A673 (cell line): ENCODE measurements at regions not wholly inside any gene's neighbourhood (a gene's known extent, or its start where the extent isn't known, plus 50 kb on each side); places are given as distances from the start of the nearest gene placed in this dataset.

ENCODE experiments used
- BruUV-seq: library from RNA; stranded (reverse); fragments of 400-500 nt; replicated peaks from 2 replicates; lab custom pipeline; 2021; lab: Mats Ljungman, UMichigan
- CTCF ChIA-PET: fragments of 300-600 bp; sonication (Branson Sonifier 250); formaldehyde crosslinking; loops from one replicate; lab custom pipeline; 2022; ENCODE audit warnings: antibody characterized with exemption; lab: Charles Lee
- POLR2A ChIA-PET: fragments of 300-600 bp; sonication (Branson Sonifier 250); formaldehyde crosslinking; loops from one replicate; lab custom pipeline; 2022; ENCODE audit warnings: antibody characterized with exemption; ENCODE audit not compliant: low non-redundant PET; lab: Charles Lee
- DNase-seq: peaks from one replicate; pipeline ENCODE4 v3.0.0-alpha.2; 2015; ENCODE audit warnings: low spot score
- H3K27ac ChIP-seq: fragments of 200-600 bp; sonication (generic); 2 replicates; pipeline ENCODE4 v1.5.1; 2016; ENCODE audit warnings: mixed run types, low read depth, mild to moderate bottlenecking, mixed read lengths, antibody characterized with exemption, low read length; ENCODE audit not compliant: poor library complexity, severe bottlenecking
- H3K27me3 ChIP-seq: fragments of 200-600 bp; sonication (generic); replicated peaks from 2 replicates; pipeline ENCODE4 v1.6.1; 2017; ENCODE audit warnings: mixed run types, low read depth, mild to moderate bottlenecking, mixed read lengths, antibody characterized with exemption, low read length; ENCODE audit not compliant: insufficient read depth, poor library complexity
- H3K36me3 ChIP-seq: fragments of 200-600 bp; sonication (generic); 2 replicates; pipeline ENCODE4 v1.6.1; 2016; ENCODE audit warnings: mixed run types, mild to moderate bottlenecking, mixed read lengths, antibody characterized with exemption, low read length; ENCODE audit not compliant: insufficient read depth, poor library complexity, severe bottlenecking
- H3K4me1 ChIP-seq: fragments of 200-600 bp; sonication (generic); 2 replicates; pipeline ENCODE4 v1.6.1; 2017; ENCODE audit warnings: mixed run types, mild to moderate bottlenecking, mixed read lengths, antibody characterized with exemption, low read length; ENCODE audit not compliant: insufficient read depth, poor library complexity, severe bottlenecking
- H3K4me3 ChIP-seq: fragments of 200-600 bp; sonication (generic); 2 replicates; pipeline ENCODE4 v1.5.1; 2016; ENCODE audit warnings: low read depth, mixed run types, mild to moderate bottlenecking, mixed read lengths, low read length; ENCODE audit not compliant: poor library complexity, severe bottlenecking
- H3K9me3 ChIP-seq: fragments of 200-600 bp; sonication (generic); 2 replicates; pipeline ENCODE4 v1.6.1; 2016; ENCODE audit warnings: mixed run types, low read depth, mild to moderate bottlenecking, mixed read lengths, antibody characterized with exemption, low read length; ENCODE audit not compliant: poor library complexity, severe bottlenecking
- CTCF ChIP-seq: fragments of 300-800, 200-600 bp; sonication (generic); conservative IDR thresholded peaks from 2 replicates; pipeline ENCODE4 v1.5.1; 2017; ENCODE audit warnings: low read depth, mild to moderate bottlenecking, antibody characterized with exemption, low read length, moderate library complexity, mixed read lengths
- EZH2 ChIP-seq: fragments of 200-600 bp; sonication (generic); IDR thresholded peaks from 2 replicates; pipeline ENCODE4 v1.6.1; 2017; ENCODE audit warnings: borderline replicate concordance, low read depth, mild to moderate bottlenecking, mixed read lengths, antibody characterized with exemption, low read length; ENCODE audit not compliant: poor library complexity, severe bottlenecking
- intact Hi-C: fragments of 100-400 bp; cut with micrococcal nuclease; formaldehyde crosslinking; loops from one replicate; pipeline ENCODE4 v1.10.0; 2022; ENCODE audit not compliant: unreplicated experiment

GRCh38 chr2:120817956-120818325 lies 82.3 kb downstream of the GLI2 start:
- DNase-seq: no peak
- Histone ChIP-seq H3K27ac (peak overlapping the region; percentile 62), H3K4me3 (no peak overlapping the region), H3K4me1 (peaks cover 35% of the 10 kb centered on the region), H3K27me3 (no peaks in the 10 kb centered on the region), H3K36me3 (no peaks in the 10 kb centered on the region), H3K9me3 (no peaks in the 10 kb centered on the region)
- intact Hi-C loops: no loop called here
- ChIA-PET CTCF (no interaction called here), POLR2A (no interaction called here)
- TF ChIP-seq CTCF (no peak), EZH2 (no peak)
- no TSS peak for BruUV-seq

- H3K27me3 ChIP-seq: no peaks in the 10 kb centered on the region
- BruUV-seq: no TSS peak
- peak overlapping the region; percentile 62 for H3K27ac ChIP-seq
- TF ChIP-seq EZH2 (no peak), CTCF (no peak)
- CTCF ChIA-PET: no interaction called here
- POLR2A ChIA-PET: no interaction called here
- no peaks in the 10 kb centered on the region for H3K36me3 ChIP-seq
- no peak overlapping the region for H3K4me3 ChIP-seq
- no peaks in the 10 kb centered on the region for H3K9me3 ChIP-seq
- peak; percentile 55 for DNase-seq
- peaks cover 35% of the 10 kb centered on the region for H3K4me1 ChIP-seq
- intact Hi-C loops: no loop called here
Measured at GRCh38 chr2:120818441-120818920, 82.8 kb downstream of the GLI2 start.

GRCh38 chr2:120819720-120820210 lies 84.1 kb downstream of the GLI2 start:
- ChIA-PET POLR2A (no interaction called here), CTCF (no interaction called here)
- Histone ChIP-seq H3K4me1 (peaks cover 35% of the 10 kb centered on the region), H3K27me3 (no peaks in the 10 kb centered on the region), H3K36me3 (no peaks in the 10 kb centered on the region), H3K9me3 (no peaks in the 10 kb centered on the region), H3K4me3 (peak overlapping the region; percentile 7), H3K27ac (peak overlapping the region; percentile 92)
- intact Hi-C loops: no loop called here
- no TSS peak for BruUV-seq
- no peak for DNase-seq
- no peak for TF ChIP-seq CTCF
- no peak for TF ChIP-seq EZH2
